Ishikawa (cell line): ENCODE measurements at regions not wholly inside any gene's neighbourhood (a gene's known extent, or its start where the extent isn't known, plus 50 kb on each side); places are given as distances from the start of the nearest gene placed in this dataset.

Experiments
- CEBPB ChIP-seq: IDR thresholded peaks from 2 replicates; pipeline ENCODE4 v1.6.1; 2012
- CREB1 ChIP-seq: IDR thresholded peaks from 2 replicates; pipeline ENCODE4 v1.6.1; 2012; ENCODE audit warnings: low read depth
- EP300 ChIP-seq: IDR thresholded peaks from 2 replicates; pipeline ENCODE4 v1.6.1; 2012; ENCODE audit warnings: borderline replicate concordance
- FOXM1 ChIP-seq: IDR thresholded peaks from 2 replicates; pipeline ENCODE4 v1.6.1; 2012; ENCODE audit warnings: low read depth, borderline replicate concordance
- RAD21 ChIP-seq: IDR thresholded peaks from 2 replicates; pipeline ENCODE4 v1.6.1; 2012; ENCODE audit warnings: low read depth
- TAF1 ChIP-seq: IDR thresholded peaks from 2 replicates; pipeline ENCODE4 v1.6.1; 2012; ENCODE audit warnings: low read depth, mild to moderate bottlenecking
- TCF12 ChIP-seq: IDR thresholded peaks from 2 replicates; pipeline ENCODE4 v1.6.1; 2012; ENCODE audit warnings: low read depth
- TEAD4 ChIP-seq: IDR thresholded peaks from 2 replicates; pipeline ENCODE4 v1.6.1; 2012
- YY1 ChIP-seq: IDR thresholded peaks from 2 replicates; pipeline ENCODE4 v1.6.1; 2012; ENCODE audit warnings: low read depth
- ZBTB7A ChIP-seq: IDR thresholded peaks from 2 replicates; pipeline ENCODE4 v1.6.1; 2012; ENCODE audit warnings: low read depth
- TF ChIP-seq, protein P1 (sequence below): IDR thresholded peaks from 2 replicates; pipeline ENCODE4 v1.6.1; 2012
- TF ChIP-seq, protein P2 (sequence below): IDR thresholded peaks from 2 replicates; pipeline ENCODE4 v1.6.1; 2012; ENCODE audit warnings: low read depth, mild to moderate bottlenecking
- TF ChIP-seq, protein P3 (sequence below): IDR thresholded peaks from 2 replicates; pipeline ENCODE4 v1.6.1; 2012

DNA sequence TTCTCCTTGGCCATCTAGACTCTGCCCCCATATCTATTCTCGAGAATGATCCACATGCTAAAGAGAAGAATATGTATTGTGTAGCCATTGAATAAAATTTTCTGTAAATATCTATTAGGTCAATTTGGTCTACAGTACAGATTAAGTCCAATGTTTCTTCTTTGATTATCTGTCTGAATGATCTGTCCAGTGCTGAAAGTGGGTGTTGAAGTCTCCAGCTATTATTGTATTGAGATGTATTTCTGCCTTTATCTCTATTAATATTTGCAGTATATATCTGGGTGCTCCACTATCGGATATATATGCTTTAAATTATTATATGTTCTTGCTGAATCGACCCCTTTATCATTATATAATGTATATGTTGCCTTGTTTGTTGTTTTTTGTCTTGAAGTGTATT, 384.9 kb upstream of the ROBO1 start:
- TF ChIP-seq TAF1, result no peak
- TF ChIP-seq, protein P1, sequence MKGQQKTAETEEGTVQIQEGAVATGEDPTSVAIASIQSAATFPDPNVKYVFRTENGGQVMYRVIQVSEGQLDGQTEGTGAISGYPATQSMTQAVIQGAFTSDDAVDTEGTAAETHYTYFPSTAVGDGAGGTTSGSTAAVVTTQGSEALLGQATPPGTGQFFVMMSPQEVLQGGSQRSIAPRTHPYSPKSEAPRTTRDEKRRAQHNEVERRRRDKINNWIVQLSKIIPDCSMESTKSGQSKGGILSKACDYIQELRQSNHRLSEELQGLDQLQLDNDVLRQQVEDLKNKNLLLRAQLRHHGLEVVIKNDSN, result no peak
- TF ChIP-seq, protein P2, sequence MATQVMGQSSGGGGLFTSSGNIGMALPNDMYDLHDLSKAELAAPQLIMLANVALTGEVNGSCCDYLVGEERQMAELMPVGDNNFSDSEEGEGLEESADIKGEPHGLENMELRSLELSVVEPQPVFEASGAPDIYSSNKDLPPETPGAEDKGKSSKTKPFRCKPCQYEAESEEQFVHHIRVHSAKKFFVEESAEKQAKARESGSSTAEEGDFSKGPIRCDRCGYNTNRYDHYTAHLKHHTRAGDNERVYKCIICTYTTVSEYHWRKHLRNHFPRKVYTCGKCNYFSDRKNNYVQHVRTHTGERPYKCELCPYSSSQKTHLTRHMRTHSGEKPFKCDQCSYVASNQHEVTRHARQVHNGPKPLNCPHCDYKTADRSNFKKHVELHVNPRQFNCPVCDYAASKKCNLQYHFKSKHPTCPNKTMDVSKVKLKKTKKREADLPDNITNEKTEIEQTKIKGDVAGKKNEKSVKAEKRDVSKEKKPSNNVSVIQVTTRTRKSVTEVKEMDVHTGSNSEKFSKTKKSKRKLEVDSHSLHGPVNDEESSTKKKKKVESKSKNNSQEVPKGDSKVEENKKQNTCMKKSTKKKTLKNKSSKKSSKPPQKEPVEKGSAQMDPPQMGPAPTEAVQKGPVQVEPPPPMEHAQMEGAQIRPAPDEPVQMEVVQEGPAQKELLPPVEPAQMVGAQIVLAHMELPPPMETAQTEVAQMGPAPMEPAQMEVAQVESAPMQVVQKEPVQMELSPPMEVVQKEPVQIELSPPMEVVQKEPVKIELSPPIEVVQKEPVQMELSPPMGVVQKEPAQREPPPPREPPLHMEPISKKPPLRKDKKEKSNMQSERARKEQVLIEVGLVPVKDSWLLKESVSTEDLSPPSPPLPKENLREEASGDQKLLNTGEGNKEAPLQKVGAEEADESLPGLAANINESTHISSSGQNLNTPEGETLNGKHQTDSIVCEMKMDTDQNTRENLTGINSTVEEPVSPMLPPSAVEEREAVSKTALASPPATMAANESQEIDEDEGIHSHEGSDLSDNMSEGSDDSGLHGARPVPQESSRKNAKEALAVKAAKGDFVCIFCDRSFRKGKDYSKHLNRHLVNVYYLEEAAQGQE, result peak; percentile 76
- TF ChIP-seq RAD21, result no peak
- TF ChIP-seq CREB1, result no peak
- TF ChIP-seq EP300, result no peak
- TF ChIP-seq FOXM1, result no peak
- no peak for TF ChIP-seq TEAD4
- TF ChIP-seq CEBPB, result no peak
- TF ChIP-seq TCF12, result no peak
- TF ChIP-seq, protein P3, sequence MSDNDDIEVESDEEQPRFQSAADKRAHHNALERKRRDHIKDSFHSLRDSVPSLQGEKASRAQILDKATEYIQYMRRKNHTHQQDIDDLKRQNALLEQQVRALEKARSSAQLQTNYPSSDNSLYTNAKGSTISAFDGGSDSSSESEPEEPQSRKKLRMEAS, result no peak
- no peak for TF ChIP-seq YY1
- no peak for TF ChIP-seq ZBTB7A
